ENCODE measurements at regions not wholly inside any gene's neighbourhood (a gene's known extent, or its start where the extent isn't known, plus 50 kb on each side); places are given as distances from the start of the nearest gene placed in this dataset.

DNA sequence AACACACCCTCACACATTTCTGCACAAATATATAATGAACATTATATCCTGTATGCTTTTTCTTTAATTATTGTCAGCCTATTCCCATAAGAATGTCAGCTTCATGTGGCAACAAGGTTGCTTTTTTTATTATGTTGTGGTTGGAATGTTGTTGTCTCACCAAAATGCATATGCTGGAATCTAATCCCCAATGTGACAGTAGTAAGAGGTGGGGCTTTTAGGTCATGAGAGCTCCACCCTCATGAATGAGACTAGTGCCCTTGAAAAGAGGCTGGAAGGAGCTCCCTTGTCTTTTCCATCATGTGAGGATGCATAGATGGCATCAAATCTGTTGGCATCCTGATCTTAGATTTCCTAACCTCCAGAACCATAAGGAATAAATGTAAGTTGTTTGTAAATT, 131.3 kb upstream of the IRX6 start:
- no peak overlapping the region for H3K4me3 ChIP-seq (ENCODE audit: low read depth, low read length)
- no peak overlapping the region for H3K18ac ChIP-seq (ENCODE audit: low read length)
- no peak overlapping the region for H2AFZ ChIP-seq (ENCODE audit: insufficient read depth, low read length, poor library complexity)
- no peak overlapping the region for H3K14ac ChIP-seq (ENCODE audit: low read length)
- no peak overlapping the region for H2BK120ac ChIP-seq (ENCODE audit: insufficient read depth, low read length, poor library complexity)
- H3K36me3 ChIP-seq (ENCODE audit: control insufficient read depth in 1 of 2, insufficient read depth in 2 of 2, low read length in 2 of 2) = no peaks in the 10 kb centered on the region
- DNase-seq = no peak
- peaks cover 2% of the 10 kb centered on the region for H3K9me3 ChIP-seq (ENCODE audit: insufficient read depth, low read depth, low read length)
- no peak overlapping the region for H2BK12ac ChIP-seq (ENCODE audit: low read length)
- H3K4me1 ChIP-seq (ENCODE audit: control insufficient read depth in 1 of 2, insufficient read depth in 2 of 2, low read length in 2 of 2) = no peaks in the 10 kb centered on the region
- H3K9ac ChIP-seq (ENCODE audit: low read length) = no peak overlapping the region
- H2AK5ac ChIP-seq (ENCODE audit: low read length) = no peak overlapping the region
- no peak overlapping the region for H4K12ac ChIP-seq (ENCODE audit: low read depth, low read length)
- H4K8ac ChIP-seq (ENCODE audit: low read depth, low read length) = no peak overlapping the region
- no peaks in the 10 kb centered on the region for H3K79me1 ChIP-seq (ENCODE audit: low read length)
- H3K79me2 ChIP-seq (ENCODE audit: control insufficient read depth, insufficient read depth, low read length, poor library complexity) = no peaks in the 10 kb centered on the region
- H3K27me3 ChIP-seq (ENCODE audit: insufficient read depth, low read length) = no peaks in the 10 kb centered on the region
- no peak overlapping the region for H3K27ac ChIP-seq (ENCODE audit: low read depth, low read length)
- H2BK5ac ChIP-seq (ENCODE audit: low read depth, low read length, poor library complexity) = no peak overlapping the region
- no peak overlapping the region for H3K4ac ChIP-seq (ENCODE audit: low read depth, low read length)
- H4K91ac ChIP-seq (ENCODE audit: low read depth, low read length) = no peak overlapping the region
- no peak overlapping the region for H3K4me2 ChIP-seq (ENCODE audit: low read length)
- no peak overlapping the region for H3K23ac ChIP-seq (ENCODE audit: low read length)

DNA sequence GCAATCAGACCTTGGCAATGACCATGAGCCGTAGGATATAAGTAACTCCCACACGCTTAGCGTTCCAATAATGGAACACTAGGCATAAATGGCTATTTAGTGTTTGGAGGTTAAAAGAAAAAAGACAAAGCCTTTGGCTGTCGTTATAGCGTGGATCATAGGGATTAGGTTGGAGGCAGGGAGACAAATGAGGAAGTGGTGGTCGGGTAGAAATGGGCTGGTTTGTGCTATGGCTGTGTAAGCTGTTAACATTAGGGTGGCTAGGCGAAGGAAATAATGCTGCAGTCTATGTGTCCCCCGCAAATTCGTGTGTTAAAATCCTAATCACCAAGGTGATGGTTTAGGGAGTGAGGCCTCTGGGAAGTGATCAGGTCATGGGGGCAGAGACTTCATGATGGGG, 120.4 kb upstream of the IRX6 start:
- Histone ChIP-seq H2AFZ (ENCODE audit: insufficient read depth, low read length, poor library complexity) (no peak overlapping the region), H3K18ac (ENCODE audit: low read length) (no peak overlapping the region), H3K27me3 (ENCODE audit: insufficient read depth, low read length) (no peaks in the 10 kb centered on the region), H3K4me3 (ENCODE audit: low read depth, low read length) (no peak overlapping the region), H3K4me2 (ENCODE audit: low read length) (no peak overlapping the region), H3K79me2 (ENCODE audit: control insufficient read depth, insufficient read depth, low read length, poor library complexity) (no peaks in the 10 kb centered on the region), H4K8ac (ENCODE audit: low read depth, low read length) (no peak overlapping the region), H2BK5ac (ENCODE audit: low read depth, low read length, poor library complexity) (no peak overlapping the region), H2BK12ac (ENCODE audit: low read length) (no peak overlapping the region), H3K23ac (ENCODE audit: low read length) (no peak overlapping the region), H2BK120ac (ENCODE audit: insufficient read depth, low read length, poor library complexity) (no peak overlapping the region), H3K9ac (ENCODE audit: low read length) (no peak overlapping the region), H3K9me3 (ENCODE audit: insufficient read depth, low read depth, low read length) (peaks cover 2% of the 10 kb centered on the region), H3K4ac (ENCODE audit: low read depth, low read length) (no peak overlapping the region), H3K4me1 (ENCODE audit: control insufficient read depth in 1 of 2, insufficient read depth in 2 of 2, low read length in 2 of 2) (no peaks in the 10 kb centered on the region), H3K79me1 (ENCODE audit: low read length) (no peaks in the 10 kb centered on the region), H2AK5ac (ENCODE audit: low read length) (no peak overlapping the region), H3K36me3 (ENCODE audit: control insufficient read depth in 1 of 2, insufficient read depth in 2 of 2, low read length in 2 of 2) (no peaks in the 10 kb centered on the region), H4K12ac (ENCODE audit: low read depth, low read length) (no peak overlapping the region), H4K91ac (ENCODE audit: low read depth, low read length) (no peak overlapping the region), H3K27ac (ENCODE audit: low read depth, low read length) (no peak overlapping the region), H3K14ac (ENCODE audit: low read length) (no peak overlapping the region)
- DNase-seq = no peak
- no CpG with 5 or more reads among the region's 9 CpGs for WGBS (ENCODE audit: extremely low coverage, insufficient coverage, insufficient read length)

GRCh38 chr16:55204069-55204468, 119.9 kb upstream of the IRX6 start:
- Histone ChIP-seq H3K4me3 (ENCODE audit: low read depth, low read length) (no peak overlapping the region), H2AK5ac (ENCODE audit: low read length) (no peak overlapping the region), H3K4me1 (ENCODE audit: control insufficient read depth in 1 of 2, insufficient read depth in 2 of 2, low read length in 2 of 2) (no peaks in the 10 kb centered on the region), H3K9ac (ENCODE audit: low read length) (no peak overlapping the region), H4K91ac (ENCODE audit: low read depth, low read length) (no peak overlapping the region), H3K27me3 (ENCODE audit: insufficient read depth, low read length) (no peaks in the 10 kb centered on the region), H4K12ac (ENCODE audit: low read depth, low read length) (no peak overlapping the region), H4K8ac (ENCODE audit: low read depth, low read length) (no peak overlapping the region), H3K14ac (ENCODE audit: low read length) (no peak overlapping the region), H3K9me3 (ENCODE audit: insufficient read depth, low read depth, low read length) (peaks cover 2% of the 10 kb centered on the region), H2BK120ac (ENCODE audit: insufficient read depth, low read length, poor library complexity) (no peak overlapping the region), H3K79me1 (ENCODE audit: low read length) (no peaks in the 10 kb centered on the region), H3K4me2 (ENCODE audit: low read length) (no peak overlapping the region), H2BK12ac (ENCODE audit: low read length) (no peak overlapping the region), H2BK5ac (ENCODE audit: low read depth, low read length, poor library complexity) (no peak overlapping the region), H3K36me3 (ENCODE audit: control insufficient read depth in 1 of 2, insufficient read depth in 2 of 2, low read length in 2 of 2) (no peaks in the 10 kb centered on the region), H3K79me2 (ENCODE audit: control insufficient read depth, insufficient read depth, low read length, poor library complexity) (no peaks in the 10 kb centered on the region), H2AFZ (ENCODE audit: insufficient read depth, low read length, poor library complexity) (no peak overlapping the region), H3K4ac (ENCODE audit: low read depth, low read length) (no peak overlapping the region), H3K27ac (ENCODE audit: low read depth, low read length) (no peak overlapping the region), H3K23ac (ENCODE audit: low read length) (no peak overlapping the region), H3K18ac (ENCODE audit: low read length) (no peak overlapping the region)
- WGBS (ENCODE audit: extremely low coverage, insufficient coverage, insufficient read length) = no CpG with 5 or more reads among the region's 1 CpG
- no peak for DNase-seq

- Histone ChIP-seq H3K9ac (ENCODE audit: low read length) (no peak overlapping the region), H3K4ac (ENCODE audit: low read depth, low read length) (no peak overlapping the region), H3K79me1 (ENCODE audit: low read length) (no peaks in the 10 kb centered on the region), H3K27me3 (ENCODE audit: insufficient read depth, low read length) (no peaks in the 10 kb centered on the region), H3K9me3 (ENCODE audit: insufficient read depth, low read depth, low read length) (no peaks in the 10 kb centered on the region), H4K91ac (ENCODE audit: low read depth, low read length) (no peak overlapping the region), H2AK5ac (ENCODE audit: low read length) (no peak overlapping the region), H3K4me2 (ENCODE audit: low read length) (no peak overlapping the region), H3K14ac (ENCODE audit: low read length) (no peak overlapping the region), H2BK5ac (ENCODE audit: low read depth, low read length, poor library complexity) (no peak overlapping the region), H3K27ac (ENCODE audit: low read depth, low read length) (no peak overlapping the region), H3K4me3 (ENCODE audit: low read depth, low read length) (no peak overlapping the region), H3K4me1 (ENCODE audit: control insufficient read depth in 1 of 2, insufficient read depth in 2 of 2, low read length in 2 of 2) (no peaks in the 10 kb centered on the region), H3K36me3 (ENCODE audit: control insufficient read depth in 1 of 2, insufficient read depth in 2 of 2, low read length in 2 of 2) (no peaks in the 10 kb centered on the region), H3K79me2 (ENCODE audit: control insufficient read depth, insufficient read depth, low read length, poor library complexity) (no peaks in the 10 kb centered on the region), H2BK120ac (ENCODE audit: insufficient read depth, low read length, poor library complexity) (no peak overlapping the region), H2BK12ac (ENCODE audit: low read length) (no peak overlapping the region), H3K18ac (ENCODE audit: low read length) (no peak overlapping the region), H4K12ac (ENCODE audit: low read depth, low read length) (no peak overlapping the region), H4K8ac (ENCODE audit: low read depth, low read length) (no peak overlapping the region), H3K23ac (ENCODE audit: low read length) (no peak overlapping the region), H2AFZ (ENCODE audit: insufficient read depth, low read length, poor library complexity) (no peak overlapping the region)
- no CpG with 5 or more reads among the region's 2 CpGs for WGBS (ENCODE audit: extremely low coverage, insufficient coverage, insufficient read length)
- no peak for DNase-seq
These were observed 119.1 kb upstream of the IRX6 start for GRCh38 chr16:55204923-55205322.
